HG03135 (cell line): ENCODE measurements at regions not wholly inside any gene's neighbourhood (a gene's known extent, or its start where the extent isn't known, plus 50 kb on each side); places are given as distances from the start of the nearest gene placed in this dataset.
"Not testable (repeated sequence)": the region's sequence is repeated elsewhere in the genome, so short reads cannot be mapped to it uniquely, and the experiment has no call there.

Experiments used
- ATAC-seq: cut with Tn5 transposase; IDR thresholded peaks from one replicate; pipeline ENCODE4 v1.9.1; 2021; ENCODE audit warnings: mild to moderate bottlenecking, moderate library complexity; ENCODE audit not compliant: unreplicated experiment

GRCh38 chr13:50129706-50130122 is 114.5 kb downstream of the KCNRG start:
- ATAC-seq: no peak

- ATAC-seq: no peak
These were observed 115.1 kb downstream of the KCNRG start for GRCh38 chr13:50130123-50130946.

GRCh38 chr13:50131920-50132903 is 117.0 kb downstream of the KCNRG start:
- no peak for ATAC-seq

- no peak for ATAC-seq
These were observed 117.7 kb downstream of the KCNRG start for GRCh38 chr13:50132904-50133357.

GRCh38 chr13:50133358-50133953 is 118.2 kb downstream of the KCNRG start:
- ATAC-seq: no peak

- ATAC-seq: no peak
These were observed 121.0 kb downstream of the KCNRG start for GRCh38 chr13:50136226-50136625.

GRCh38 chr13:50136678-50137077 is 121.4 kb downstream of the KCNRG start:
- ATAC-seq: no peak

GRCh38 chr13:50139435-50139934 is 124.2 kb downstream of the KCNRG start:
- not testable (repeated sequence) for ATAC-seq

GRCh38 chr13:50140153-50140552 is 124.9 kb downstream of the KCNRG start:
- ATAC-seq: no peak

- no peak for ATAC-seq
These were observed 125.5 kb downstream of the KCNRG start for GRCh38 chr13:50140581-50141374.

GRCh38 chr13:50141375-50141975 is 126.2 kb downstream of the KCNRG start:
- no peak for ATAC-seq

GRCh38 chr13:50144246-50145160 is 129.3 kb downstream of the KCNRG start:
- no peak for ATAC-seq

GRCh38 chr13:50149214-50149613 is 134.0 kb downstream of the KCNRG start:
- no peak for ATAC-seq

GRCh38 chr13:50149932-50150331 is 134.7 kb downstream of the KCNRG start:
- ATAC-seq: no peak

GRCh38 chr13:50152224-50152623 is 137.0 kb downstream of the KCNRG start:
- ATAC-seq: no peak

- ATAC-seq: no peak
These were observed 137.5 kb downstream of the KCNRG start for GRCh38 chr13:50152655-50153309.

GRCh38 chr13:50153401-50153800 is 138.2 kb downstream of the KCNRG start:
- ATAC-seq: no peak

- no peak for ATAC-seq
These were observed 138.6 kb downstream of the KCNRG start for GRCh38 chr13:50153876-50154275.
